Activated B cell treated with CpG ODN at 0.5 μM for 24 hours (primary cell): ENCODE measurements at regions not wholly inside any gene's neighbourhood (a gene's known extent, or its start where the extent isn't known, plus 50 kb on each side); places are given as distances from the start of the nearest gene placed in this dataset.

Experiments used
- ATAC-seq: fragments of 200-7000 bp; cut with Tn5 transposase; one replicate; pipeline ENCODE4 v1.10.0; 2021; ENCODE audit warnings: low read depth, mild to moderate bottlenecking, moderate library complexity
- CTCF ChIA-PET: fragments of 350-600 bp; sonication (Branson Sonifier 250); formaldehyde crosslinking; loops from one replicate; lab custom pipeline; 2021; ENCODE audit warnings: antibody characterized with exemption; lab: Charles Lee
- POLR2A ChIA-PET: fragments of 350-600 bp; sonication (Branson Sonifier 250); formaldehyde crosslinking; loops from one replicate; lab custom pipeline; 2021; ENCODE audit warnings: antibody characterized with exemption; lab: Charles Lee
- DNase-seq: peaks from one replicate; pipeline ENCODE4 v3.0.0; 2022
- H3K27ac Mint-ChIP-seq: one replicate; pipeline ENCODE4 v1.8.0; 2020; ENCODE audit warnings: mixed read lengths
- H3K27me3 Mint-ChIP-seq: one replicate; pipeline ENCODE4 v1.8.0; 2021; ENCODE audit warnings: mixed read lengths
- H3K36me3 Mint-ChIP-seq: one replicate; pipeline ENCODE4 v1.8.0; 2021; ENCODE audit warnings: low read depth, mixed read lengths
- H3K4me1 Mint-ChIP-seq: one replicate; pipeline ENCODE4 v1.8.0; 2021; ENCODE audit warnings: mixed read lengths
- H3K4me3 Mint-ChIP-seq: one replicate; pipeline ENCODE4 v1.8.0; 2020; ENCODE audit warnings: mild to moderate bottlenecking, mixed read lengths
- H3K9me3 Mint-ChIP-seq: one replicate; pipeline ENCODE4 v1.8.0; 2020; ENCODE audit warnings: mixed read lengths
- intact Hi-C: fragments of 100-400 bp; cut with micrococcal nuclease; formaldehyde crosslinking; loops from one replicate; pipeline ENCODE4 v1.15.1; 2024
- TF ChIP-seq, protein P1 (sequence below): fragments of 200-600 bp; IDR thresholded peaks from one replicate; pipeline ENCODE4 v1.8.0; 2022; ENCODE audit warnings: antibody characterized with exemption, mild to moderate bottlenecking

GRCh38 chr9:28234133-28234893 lies 661.0 kb upstream of the C9orf72 start:
- no peaks in the 10 kb centered on the region for H3K4me1 Mint-ChIP-seq
- H3K36me3 Mint-ChIP-seq, result no peaks in the 10 kb centered on the region
- DNase-seq (no peak), ATAC-seq (no peak)
- POLR2A ChIA-PET, result no interaction called here
- TF ChIP-seq, protein P1, sequence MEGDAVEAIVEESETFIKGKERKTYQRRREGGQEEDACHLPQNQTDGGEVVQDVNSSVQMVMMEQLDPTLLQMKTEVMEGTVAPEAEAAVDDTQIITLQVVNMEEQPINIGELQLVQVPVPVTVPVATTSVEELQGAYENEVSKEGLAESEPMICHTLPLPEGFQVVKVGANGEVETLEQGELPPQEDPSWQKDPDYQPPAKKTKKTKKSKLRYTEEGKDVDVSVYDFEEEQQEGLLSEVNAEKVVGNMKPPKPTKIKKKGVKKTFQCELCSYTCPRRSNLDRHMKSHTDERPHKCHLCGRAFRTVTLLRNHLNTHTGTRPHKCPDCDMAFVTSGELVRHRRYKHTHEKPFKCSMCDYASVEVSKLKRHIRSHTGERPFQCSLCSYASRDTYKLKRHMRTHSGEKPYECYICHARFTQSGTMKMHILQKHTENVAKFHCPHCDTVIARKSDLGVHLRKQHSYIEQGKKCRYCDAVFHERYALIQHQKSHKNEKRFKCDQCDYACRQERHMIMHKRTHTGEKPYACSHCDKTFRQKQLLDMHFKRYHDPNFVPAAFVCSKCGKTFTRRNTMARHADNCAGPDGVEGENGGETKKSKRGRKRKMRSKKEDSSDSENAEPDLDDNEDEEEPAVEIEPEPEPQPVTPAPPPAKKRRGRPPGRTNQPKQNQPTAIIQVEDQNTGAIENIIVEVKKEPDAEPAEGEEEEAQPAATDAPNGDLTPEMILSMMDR, result no peak
- CTCF ChIA-PET, result no interaction called here
- H3K4me3 Mint-ChIP-seq, result no peak overlapping the region
- H3K9me3 Mint-ChIP-seq, result peaks cover 13% of the 10 kb centered on the region
- intact Hi-C loops, result no loop called here
- no peak overlapping the region for H3K27ac Mint-ChIP-seq
- no peaks in the 10 kb centered on the region for H3K27me3 Mint-ChIP-seq

DNA sequence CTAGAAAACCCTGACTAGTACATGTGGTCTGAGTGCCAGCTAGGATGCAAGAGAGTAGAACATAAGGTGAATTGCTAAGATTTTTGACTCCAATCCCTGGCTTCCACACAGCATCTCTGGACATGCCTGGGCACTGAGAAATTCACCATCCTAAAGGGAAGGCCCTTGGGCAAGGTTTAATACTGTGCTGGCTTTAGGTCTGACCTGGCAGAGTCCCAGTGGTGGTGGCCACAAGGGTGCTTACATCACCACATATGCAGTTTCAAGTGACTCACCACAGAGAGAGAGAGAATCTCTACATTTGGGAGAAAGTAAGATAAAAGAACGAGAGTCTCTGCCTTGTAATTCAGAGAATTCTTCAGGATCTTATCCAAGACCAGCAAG lies 661.6 kb upstream of the C9orf72 start:
- DNase-seq (no peak), ATAC-seq (no peak)
- no peak overlapping the region for H3K4me3 Mint-ChIP-seq
- TF ChIP-seq, protein P1, result no peak
- no peak overlapping the region for H3K27ac Mint-ChIP-seq
- ChIA-PET CTCF (no interaction called here), POLR2A (no interaction called here)
- H3K36me3 Mint-ChIP-seq, result no peaks in the 10 kb centered on the region
- H3K27me3 Mint-ChIP-seq, result no peaks in the 10 kb centered on the region
- intact Hi-C loops, result no loop called here
- peaks cover 13% of the 10 kb centered on the region for H3K9me3 Mint-ChIP-seq
- no peaks in the 10 kb centered on the region for H3K4me1 Mint-ChIP-seq

- intact Hi-C loops, result no loop called here
- TF ChIP-seq, protein P1, result no peak
- Mint-ChIP-seq H3K27ac (no peak overlapping the region), H3K4me1 (no peaks in the 10 kb centered on the region), H3K9me3 (peaks cover 8% of the 10 kb centered on the region), H3K4me3 (no peak overlapping the region), H3K27me3 (no peaks in the 10 kb centered on the region), H3K36me3 (no peaks in the 10 kb centered on the region)
- ATAC-seq (no peak), DNase-seq (no peak)
- ChIA-PET POLR2A (no interaction called here), CTCF (no interaction called here)
These were observed 676.1 kb upstream of the C9orf72 start for GRCh38 chr9:28249424-28249823.

DNA sequence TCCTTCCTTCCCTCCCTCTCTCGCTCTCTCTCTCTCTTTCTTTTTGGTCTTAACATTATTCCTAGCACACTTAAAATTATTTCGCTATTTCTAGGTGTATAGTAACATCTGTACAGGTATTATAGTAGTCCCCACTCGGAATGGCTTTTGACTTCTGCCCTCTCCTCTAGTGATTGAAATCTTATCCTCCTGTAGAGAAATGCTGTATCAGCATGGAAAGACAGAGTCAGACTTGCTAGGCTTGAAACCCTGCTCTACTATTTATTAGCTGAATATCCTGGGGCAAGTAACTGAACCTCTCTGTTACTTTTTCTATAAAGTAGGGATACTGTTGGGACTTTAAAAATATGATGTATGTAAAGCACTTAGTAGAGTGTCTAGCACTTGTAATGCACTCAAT lies 681.9 kb upstream of the C9orf72 start:
- Mint-ChIP-seq H3K4me1 (no peaks in the 10 kb centered on the region), H3K9me3 (peaks cover 4% of the 10 kb centered on the region), H3K36me3 (no peaks in the 10 kb centered on the region), H3K27me3 (no peaks in the 10 kb centered on the region), H3K4me3 (no peak overlapping the region), H3K27ac (no peak overlapping the region)
- ChIA-PET POLR2A (no interaction called here), CTCF (no interaction called here)
- intact Hi-C loops, result no loop called here
- TF ChIP-seq, protein P1, result no peak
- ATAC-seq, result no peak
- no peak for DNase-seq

GRCh38 chr9:28260330-28260729 lies 687.0 kb upstream of the C9orf72 start:
- DNase-seq, result no peak
- no peaks in the 10 kb centered on the region for H3K4me1 Mint-ChIP-seq
- no peaks in the 10 kb centered on the region for H3K36me3 Mint-ChIP-seq
- H3K27ac Mint-ChIP-seq, result no peak overlapping the region
- no peak overlapping the region for H3K4me3 Mint-ChIP-seq
- TF ChIP-seq, protein P1, result no peak
- CTCF ChIA-PET, result no interaction called here
- no peak for ATAC-seq
- POLR2A ChIA-PET, result no interaction called here
- H3K27me3 Mint-ChIP-seq, result no peaks in the 10 kb centered on the region
- intact Hi-C loops, result no loop called here
- peaks cover 6% of the 10 kb centered on the region for H3K9me3 Mint-ChIP-seq
